HCT116 (cell line): ENCODE measurements at regions not wholly inside any gene's neighbourhood (a gene's known extent, or its start where the extent isn't known, plus 50 kb on each side); places are given as distances from the start of the nearest gene placed in this dataset.

ENCODE experiments used
- ATAC-seq: fragments of 200-7000 bp; cut with Tn5 transposase; 2 replicates; pipeline ENCODE4 v1.9.1; 2020; ENCODE audit warnings: mild to moderate bottlenecking, moderate library complexity
- BruUV-seq: library from RNA; stranded (reverse); fragments of 400-500 nt; replicated peaks from 2 replicates; lab custom pipeline; 2021; lab: Mats Ljungman, UMichigan
- CTCF ChIA-PET: fragments of 300-600 bp; sonication (Branson Sonifier 250); formaldehyde crosslinking; loops from one replicate; lab custom pipeline; 2021; ENCODE audit warnings: antibody characterized with exemption; lab: Charles Lee
- POLR2A ChIA-PET: fragments of 300-600, 350-600 bp; sonication (Branson Sonifier 250); formaldehyde crosslinking; loops from one replicate; lab custom pipeline; 2021; ENCODE audit warnings: antibody characterized with exemption; lab: Charles Lee
- RAD21 ChIA-PET, 2 experiments: fragments of 300-600 bp; sonication (Branson Sonifier 250); formaldehyde crosslinking; loops; one replicate each; lab custom pipeline; 2023; ENCODE audit warnings: low total read pairs in 2 of 2; ENCODE audit not compliant: uncharacterized antibody in 2 of 2, unreplicated experiment in 2 of 2, low non-redundant PET in 1 of 2; lab: Charles Lee
- DNase-seq: peaks from one replicate; pipeline ENCODE4 v3.0.0-alpha.2; 2010; ENCODE audit warnings: low read depth, low spot score
- H2AFZ ChIP-seq: fragments of 200-600 bp; shearing (Covaris generic), sonication (generic); 2 replicates; pipeline ENCODE4 v1.6.1; 2017; ENCODE audit warnings: low read depth, mixed run types, mixed read lengths, antibody characterized with exemption, low read length; ENCODE audit not compliant: poor library complexity, severe bottlenecking
- H3K27ac ChIP-seq: 2 replicates; pipeline ENCODE4 v1.5.1; 2012; ENCODE audit warnings: low read depth, low read length
- H3K27me3 ChIP-seq: fragments of 200-600 bp; sonication (generic); 2 replicates; pipeline ENCODE4 v1.6.1; 2016; ENCODE audit warnings: mixed run types, low read length, mixed read lengths; ENCODE audit not compliant: insufficient read depth
- H3K36me3 ChIP-seq, 2 experiments: fragments of 200-500 bp in 1 of 2; fragments of 200-600 bp in 1 of 2; sonication (Bioruptor generic) in 1 of 2; sonication (generic) in 1 of 2; 2 replicates each; pipeline versions ENCODE4 v1.5.1 to v1.6.1; 2014 to 2016; ENCODE audit warnings: low read length in 2 of 2, inconsistent platforms in 1 of 2, mixed read lengths in 1 of 2, mixed run types in 1 of 2; ENCODE audit not compliant: insufficient read depth in 2 of 2, control insufficient read depth in 1 of 2
- H3K4me1 ChIP-seq, 2 experiments: fragments of 200-600 bp in 1 of 2; sonication (generic) in 1 of 2; 2 replicates each; pipeline versions ENCODE4 v1.5.1 to v1.6.1; 2012 to 2017; ENCODE audit warnings: low read length in 2 of 2, inconsistent platforms in 1 of 2, mild to moderate bottlenecking in 1 of 2, mixed read lengths in 1 of 2, mixed run types in 1 of 2, moderate library complexity in 1 of 2; ENCODE audit not compliant: insufficient read depth in 2 of 2, control insufficient read depth in 1 of 2
- H3K4me2 ChIP-seq: fragments of 200-600 bp; sonication (generic); 2 replicates; pipeline ENCODE4 v1.6.1; 2017; ENCODE audit warnings: mixed run types, low read length, mixed read lengths
- H3K4me3 ChIP-seq, 2 experiments: fragments of 200-600 bp in 1 of 2; sonication (generic) in 1 of 2; replicated peaks in 1 of 2; 2 replicates each; pipeline ENCODE4 v1.5.1; 2011 to 2016; ENCODE audit warnings: low read length in 2 of 2, control low read depth in 1 of 2, low read depth in 1 of 2, mild to moderate bottlenecking in 1 of 2, mixed read lengths in 1 of 2, mixed run types in 1 of 2
- H3K79me2 ChIP-seq: fragments of 200-600 bp; sonication (generic); 2 replicates; pipeline ENCODE4 v1.6.1; 2017; ENCODE audit warnings: mild to moderate bottlenecking, mixed run types, low read length, moderate library complexity, mixed read lengths; ENCODE audit not compliant: insufficient read depth
- H3K9ac ChIP-seq: fragments of 200-600 bp; sonication (generic); 2 replicates; pipeline ENCODE4 v1.6.1; 2016; ENCODE audit warnings: low read length, mixed read lengths
- H3K9me2 ChIP-seq: fragments of 200-600 bp; sonication (generic), shearing (Covaris generic); 2 replicates; pipeline ENCODE4 v1.6.1; 2017; ENCODE audit warnings: mixed run types, mild to moderate bottlenecking, moderate library complexity; ENCODE audit not compliant: insufficient read depth
- H3K9me3 ChIP-seq, 2 experiments: fragments of 200-500 bp in 1 of 2; fragments of 200-600 bp in 1 of 2; sonication (Bioruptor generic) in 1 of 2; sonication (generic) in 1 of 2; 2 replicates each; pipeline ENCODE4 v1.6.1; 2014 to 2017; ENCODE audit warnings: low read length in 2 of 2, mixed read lengths in 2 of 2, inconsistent platforms in 1 of 2, low read depth in 1 of 2, mild to moderate bottlenecking in 1 of 2, mixed run types in 1 of 2, moderate library complexity in 1 of 2; ENCODE audit not compliant: control insufficient read depth in 1 of 2, insufficient read depth in 1 of 2
- H4K20me1 ChIP-seq: fragments of 200-600 bp; sonication (generic), shearing (Covaris generic); 2 replicates; pipeline ENCODE4 v1.6.1; 2017; ENCODE audit warnings: mixed run types, mild to moderate bottlenecking, moderate library complexity; ENCODE audit not compliant: insufficient read depth
- CBX3 ChIP-seq: IDR thresholded peaks from 2 replicates; pipeline ENCODE4 v1.6.1; 2012; ENCODE audit warnings: low read depth
- EZH2phosphoT487 ChIP-seq: fragments of 200-600 bp; IDR thresholded peaks from 2 replicates; pipeline ENCODE4 v1.6.1; 2018; ENCODE audit warnings: antibody characterized with exemption, borderline replicate concordance
- FOSL1 ChIP-seq: IDR thresholded peaks from 2 replicates; pipeline ENCODE4 v1.6.1; 2012; ENCODE audit warnings: low read depth
- RAD21 ChIP-seq: IDR thresholded peaks from 2 replicates; pipeline ENCODE4 v1.6.1; 2012; ENCODE audit warnings: low read depth, mild to moderate bottlenecking
- REST ChIP-seq: IDR thresholded peaks from 2 replicates; pipeline ENCODE4 v1.6.1; 2012; ENCODE audit warnings: low read depth
- SIN3A ChIP-seq: IDR thresholded peaks from 2 replicates; pipeline ENCODE4 v1.6.1; 2012; ENCODE audit warnings: low read depth
- SP1 ChIP-seq: IDR thresholded peaks from 2 replicates; pipeline ENCODE4 v1.6.1; 2012; ENCODE audit warnings: low read depth
- SRF ChIP-seq: IDR thresholded peaks from 2 replicates; pipeline ENCODE4 v1.6.1; 2012; ENCODE audit warnings: low read depth
- TCF7L2 ChIP-seq: IDR thresholded peaks from 2 replicates; pipeline ENCODE4 v1.7.0; 2011; ENCODE audit warnings: borderline replicate concordance, inconsistent platforms; ENCODE audit not compliant: insufficient read depth, insufficient read length; ENCODE audit errors: extremely low read depth
- YY1 ChIP-seq: IDR thresholded peaks from 2 replicates; pipeline ENCODE4 v1.6.1; 2011; ENCODE audit warnings: low read length, low read depth, moderate library complexity, mild to moderate bottlenecking; ENCODE audit not compliant: insufficient replicate concordance; ENCODE audit errors: extremely low read depth
- intact Hi-C: fragments of 100-400 bp; cut with micrococcal nuclease; formaldehyde crosslinking; loops from 2 replicates; pipeline ENCODE4 v1.10.0; 2022

GRCh38 chr11:92839450-92839849, 130.0 kb upstream of the MTNR1B start:
- BruUV-seq: no TSS peak
- Histone ChIP-seq H3K9me2 (no peaks in the 10 kb centered on the region), H3K9ac (no peak overlapping the region), H3K9me3 (no peaks in the 10 kb centered on the region), H3K4me1 (no peaks in the 10 kb centered on the region), H2AFZ (no peak overlapping the region), H4K20me1 (no peaks in the 10 kb centered on the region), H3K4me3 (no peak overlapping the region), H3K27me3 (no peaks in the 10 kb centered on the region), H3K79me2 (no peaks in the 10 kb centered on the region), H3K4me2 (no peak overlapping the region), H3K27ac (no peak overlapping the region), H3K36me3 (no peaks in the 10 kb centered on the region)
- ChIA-PET CTCF (no interaction called here), RAD21 (no interaction called here), POLR2A (no interaction called here)
- intact Hi-C loops: no loop called here
- no peak for TF ChIP-seq FOSL1
- TF ChIP-seq REST: no peak
- no peak for TF ChIP-seq YY1
- TF ChIP-seq EZH2phosphoT487: no peak
- no peak for TF ChIP-seq SP1
- TF ChIP-seq SIN3A: no peak
- TF ChIP-seq TCF7L2: no peak
- TF ChIP-seq CBX3: no peak
- TF ChIP-seq SRF: no peak
- TF ChIP-seq RAD21: no peak
- DNase-seq: no peak
- ATAC-seq: no peak
